Suppressor macrophage (primary cell): ENCODE measurements at regions not wholly inside any gene's neighbourhood (a gene's known extent, or its start where the extent isn't known, plus 50 kb on each side); places are given as distances from the start of the nearest gene placed in this dataset.
"Not testable (repeated sequence)": the region's sequence is repeated elsewhere in the genome, so short reads cannot be mapped to it uniquely, and the experiment has no call there.

Experiments
- DNase-seq, 4 experiments: peaks; one replicate each; pipeline ENCODE4 v3.0.0-alpha.2; 2020 to 2022

DNA sequence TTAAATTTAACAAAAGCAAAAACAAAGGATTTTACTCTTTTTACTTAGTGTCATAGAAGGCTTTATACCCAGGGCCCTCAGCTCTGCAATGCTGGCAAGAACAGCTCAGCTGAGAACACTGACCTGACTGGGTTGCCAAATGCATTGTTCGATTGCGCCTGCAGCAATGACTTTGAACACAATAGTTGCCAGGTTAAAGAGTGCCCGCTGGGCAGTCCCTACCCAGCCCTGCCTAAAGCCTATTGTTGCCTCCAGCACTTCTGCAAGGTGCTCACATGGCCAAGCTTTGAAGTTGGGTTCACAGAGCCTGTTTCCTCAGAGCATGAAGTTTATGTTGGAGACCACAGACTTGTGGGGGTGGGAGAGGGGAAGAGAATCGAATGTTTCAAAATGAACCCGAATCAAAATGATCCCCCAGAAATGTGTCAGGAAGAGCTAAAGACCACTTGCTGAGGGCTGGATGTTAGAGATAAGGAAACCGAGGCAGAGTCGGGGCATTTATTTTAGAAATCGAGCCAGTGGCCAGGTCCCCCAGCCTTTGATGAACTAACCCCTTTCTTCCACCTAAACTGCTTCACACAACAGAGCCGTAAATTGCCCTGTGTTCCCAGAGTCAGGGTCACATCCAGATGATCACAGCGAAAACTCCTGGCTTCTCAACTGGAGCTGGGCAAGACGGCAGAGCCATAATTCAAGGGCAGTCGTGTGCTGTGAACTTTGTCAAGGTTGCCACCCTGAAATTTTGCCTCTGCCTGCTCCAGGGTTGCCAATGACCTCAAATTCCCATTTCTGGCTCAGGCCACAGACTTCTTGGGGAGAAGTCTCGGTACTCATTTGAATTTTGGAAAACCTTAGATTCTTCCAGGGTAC, 55.0 kb downstream of the FOXA2 start:
- no peak for DNase-seq

DNA sequence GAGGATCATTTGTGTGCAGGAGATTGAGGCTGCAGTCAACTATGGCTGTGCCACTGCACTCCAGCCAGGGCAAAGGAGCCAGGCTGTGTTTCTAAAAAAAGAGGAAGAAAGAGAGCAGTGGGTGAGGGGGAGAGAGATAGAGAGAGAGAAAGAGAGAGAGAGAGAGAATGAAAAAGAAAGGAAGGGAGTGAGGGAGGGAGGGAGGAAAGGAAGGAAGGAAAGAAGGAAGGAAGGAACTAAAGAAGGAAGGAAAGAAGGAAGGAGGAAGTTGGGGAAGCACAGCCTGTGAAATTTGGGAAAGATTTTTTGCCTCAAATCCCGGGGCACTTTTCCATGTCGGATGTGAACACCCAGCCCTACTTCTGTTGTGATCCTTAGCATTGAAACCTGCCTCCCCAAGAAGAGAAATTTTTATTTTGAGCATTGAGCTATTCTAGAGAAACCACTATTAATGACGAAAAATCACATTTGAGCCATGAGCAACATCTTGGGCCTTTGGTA, 57.8 kb downstream of the FOXA2 start:
- DNase-seq = no peak

DNA sequence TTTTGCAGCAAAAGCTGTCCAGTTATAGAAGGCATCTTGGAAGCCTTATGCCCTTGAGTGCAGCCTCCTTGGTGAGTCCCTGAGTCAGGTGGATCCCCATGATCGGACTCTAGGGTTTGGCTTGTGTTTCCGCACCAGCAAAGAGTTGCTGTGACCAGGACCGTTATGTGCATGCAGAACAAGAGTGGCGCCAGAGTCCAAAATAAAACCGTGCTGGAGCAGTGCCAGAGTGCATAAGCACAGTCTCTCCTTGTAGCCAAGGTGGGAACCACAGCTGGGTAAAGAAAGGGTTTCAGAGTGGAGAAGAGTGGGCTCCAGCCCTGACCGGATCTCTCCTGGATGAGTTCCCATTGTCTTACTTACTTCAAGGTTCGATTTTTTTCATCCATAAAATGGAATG, 58.6 kb downstream of the FOXA2 start:
- DNase-seq = no peak

DNA sequence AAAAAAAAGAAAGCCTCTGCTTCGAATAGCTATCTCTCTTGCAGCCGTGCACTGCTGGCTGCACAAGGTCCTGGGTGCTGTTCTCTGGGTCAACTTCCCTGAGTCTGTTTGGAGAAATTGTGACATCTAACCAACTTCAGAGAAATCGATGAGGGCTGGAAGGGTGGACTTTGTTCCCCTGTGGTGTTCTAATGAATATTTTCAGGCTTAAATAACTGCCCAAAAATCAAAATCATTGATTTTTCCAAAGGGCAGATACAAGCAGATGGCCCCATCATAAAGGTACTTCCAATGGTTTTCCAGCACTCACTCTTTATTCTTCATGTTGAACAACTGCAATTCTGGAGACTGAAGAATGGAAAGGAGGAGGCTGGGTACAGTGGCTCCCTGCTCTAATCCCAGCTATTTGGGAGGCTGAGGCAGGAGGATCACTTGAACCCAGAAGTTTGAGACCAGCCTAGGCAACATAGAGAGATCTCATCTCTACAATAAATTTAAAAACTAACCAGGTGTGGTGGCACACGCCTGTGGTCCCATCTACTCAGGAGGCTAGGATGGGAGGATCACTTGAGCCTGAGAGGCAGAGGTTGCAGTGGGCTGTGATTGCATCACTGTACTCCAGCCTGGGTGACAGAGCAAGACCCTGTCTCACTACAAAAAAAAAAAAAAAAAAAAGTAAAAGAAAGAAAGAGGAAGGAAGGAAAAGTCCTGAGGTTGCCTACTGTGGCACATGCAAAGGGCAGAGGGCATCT, 59.1 kb downstream of the FOXA2 start:
- no peak for DNase-seq

DNA sequence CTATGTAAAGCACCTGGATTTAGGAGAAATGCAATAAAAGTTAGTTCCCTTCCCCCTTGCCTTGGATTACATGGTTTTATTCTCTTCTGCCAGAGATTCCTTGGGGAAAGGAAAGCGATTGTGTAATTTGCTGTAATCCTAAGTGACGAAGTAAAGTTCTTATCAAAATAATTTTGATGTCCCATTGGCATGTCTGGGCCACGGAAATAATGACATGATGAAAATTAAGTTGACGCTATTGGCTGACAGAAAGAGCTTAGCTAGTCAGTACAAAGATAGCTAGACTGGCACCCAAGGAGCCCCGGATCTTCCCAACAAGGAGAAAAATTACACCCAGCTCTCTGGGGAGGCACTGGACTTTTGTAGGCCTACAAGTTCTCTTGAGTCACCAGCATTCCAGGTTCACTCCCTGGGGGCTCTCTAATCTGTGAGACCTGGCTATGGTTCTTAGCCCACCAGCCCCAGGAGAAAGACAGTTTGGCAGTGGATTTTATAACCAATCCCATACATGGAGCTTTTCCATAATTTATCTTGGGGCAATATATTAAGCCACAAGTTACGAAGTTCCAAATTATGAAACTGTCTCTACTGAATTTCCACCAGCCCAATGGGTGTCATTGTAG, 59.9 kb downstream of the FOXA2 start:
- no peak for DNase-seq

DNA sequence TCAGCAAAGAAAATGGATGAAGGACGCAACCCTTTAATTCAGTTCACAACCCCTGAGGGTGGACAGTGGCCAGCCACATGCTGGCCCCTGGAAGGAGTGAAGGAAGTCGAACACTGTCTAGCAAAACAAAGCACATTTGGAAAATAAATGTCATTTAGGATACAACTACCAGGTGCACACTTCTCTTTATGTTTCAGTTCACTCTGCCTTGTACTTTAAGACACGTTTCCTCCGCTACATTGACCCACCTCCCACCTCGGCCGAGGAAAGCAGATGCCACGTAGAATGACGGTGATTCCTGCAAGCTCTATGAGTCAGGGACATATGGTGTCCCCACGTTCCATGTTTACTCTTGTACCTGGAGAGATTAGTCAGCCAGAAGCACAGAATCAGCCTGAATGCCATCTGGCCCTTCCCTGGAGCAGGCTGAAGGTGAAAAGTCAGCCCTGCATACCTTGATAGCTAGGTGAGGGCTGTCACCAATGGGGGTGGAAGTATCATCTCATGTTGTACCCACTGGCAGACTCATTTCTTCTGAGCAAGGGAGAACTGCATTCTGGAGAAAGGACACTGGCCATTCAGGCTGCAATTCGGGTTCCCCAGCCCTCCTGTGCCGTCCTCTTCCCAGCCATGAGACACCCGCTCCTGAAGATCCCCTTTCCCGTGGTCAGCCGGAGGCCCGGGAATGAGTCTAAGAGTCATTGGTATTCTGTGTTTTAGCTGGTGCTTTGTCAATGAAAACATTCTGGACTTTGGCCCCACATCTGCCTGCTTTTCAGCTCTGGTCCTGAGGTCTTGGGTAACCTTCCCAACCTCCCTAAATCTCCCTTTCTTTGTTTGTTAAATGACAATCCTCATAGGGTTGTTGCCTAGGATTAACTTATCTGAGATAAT, 60.6 kb downstream of the FOXA2 start:
- no peak for DNase-seq

DNA sequence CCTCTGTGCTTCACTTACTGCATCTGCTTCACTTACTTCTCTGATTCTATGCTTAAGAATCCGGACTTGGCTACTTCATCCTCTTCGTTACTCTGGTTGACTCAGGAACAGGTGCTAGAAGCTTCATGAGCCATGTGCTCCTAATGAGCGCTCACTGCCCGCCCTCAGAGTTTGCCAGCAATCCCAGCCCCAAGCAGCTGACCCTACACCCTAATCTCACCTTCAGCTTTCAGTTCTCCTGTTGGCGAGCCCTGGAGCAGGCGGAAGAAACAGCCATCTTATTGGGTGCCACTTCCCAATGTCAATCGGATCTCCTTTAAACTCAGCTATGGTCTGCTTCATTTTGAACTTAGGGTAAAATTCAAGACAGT, 61.3 kb downstream of the FOXA2 start:
- DNase-seq = no peak

DNA sequence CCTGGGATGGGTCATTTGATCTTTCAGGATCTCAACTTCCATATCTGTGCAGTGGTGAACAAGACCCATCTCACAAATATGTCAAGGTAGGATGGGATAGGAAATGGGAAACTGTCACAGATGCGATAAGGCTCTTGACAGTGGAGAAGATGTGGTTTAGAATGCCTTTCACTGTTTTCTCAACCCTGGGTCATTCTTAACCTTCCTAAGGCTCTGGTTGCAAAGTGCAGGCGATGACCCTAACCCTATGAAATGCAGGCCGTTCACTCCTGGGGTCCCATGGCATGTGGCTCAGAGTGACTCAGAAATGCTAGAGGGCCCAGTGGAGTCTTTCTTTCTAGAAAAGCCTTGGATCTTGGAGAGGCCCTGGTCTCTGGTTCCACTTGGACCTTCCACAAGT, 61.7 kb downstream of the FOXA2 start:
- no peak for DNase-seq

DNA sequence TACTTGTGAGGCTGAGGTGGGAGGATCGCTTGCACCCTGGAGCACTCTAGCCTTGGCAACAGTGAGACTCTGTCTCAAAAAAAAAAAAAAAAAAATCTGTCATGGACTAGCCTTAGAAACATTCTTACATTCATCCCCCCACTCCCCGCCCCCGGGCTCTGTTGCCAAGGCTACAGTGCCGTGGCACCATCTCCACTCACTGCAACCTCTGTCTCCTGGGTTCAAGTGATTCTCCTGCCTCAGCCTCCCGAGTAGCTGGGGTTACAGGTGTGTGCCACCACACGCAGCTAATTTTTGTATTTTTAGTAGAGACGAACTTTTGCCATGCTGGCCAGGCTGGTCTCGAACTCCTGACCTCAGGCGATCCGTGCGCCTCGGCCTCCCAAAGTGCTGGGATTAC, 62.4 kb downstream of the FOXA2 start:
- DNase-seq = not testable (repeated sequence)

DNA sequence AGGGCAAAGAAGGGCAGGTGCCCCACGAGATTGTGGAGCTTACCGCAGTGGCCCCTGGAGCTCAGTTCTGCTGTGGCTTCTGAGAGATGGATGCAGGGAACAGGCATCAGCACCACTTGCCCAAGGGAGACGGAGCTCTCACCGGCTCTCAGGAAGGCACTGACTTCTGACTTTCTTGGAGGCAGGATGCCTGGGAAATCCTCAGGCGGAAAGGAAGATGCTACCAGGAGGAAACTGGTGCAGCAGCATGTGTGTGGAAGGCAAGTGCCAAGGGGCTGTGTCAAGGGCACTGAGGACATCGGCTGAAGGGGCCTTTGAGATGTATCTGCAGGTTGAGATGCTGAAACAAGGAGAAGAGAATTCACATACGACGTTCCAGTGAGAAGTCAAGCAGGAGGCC, 64.0 kb downstream of the FOXA2 start:
- no peak for DNase-seq

DNA sequence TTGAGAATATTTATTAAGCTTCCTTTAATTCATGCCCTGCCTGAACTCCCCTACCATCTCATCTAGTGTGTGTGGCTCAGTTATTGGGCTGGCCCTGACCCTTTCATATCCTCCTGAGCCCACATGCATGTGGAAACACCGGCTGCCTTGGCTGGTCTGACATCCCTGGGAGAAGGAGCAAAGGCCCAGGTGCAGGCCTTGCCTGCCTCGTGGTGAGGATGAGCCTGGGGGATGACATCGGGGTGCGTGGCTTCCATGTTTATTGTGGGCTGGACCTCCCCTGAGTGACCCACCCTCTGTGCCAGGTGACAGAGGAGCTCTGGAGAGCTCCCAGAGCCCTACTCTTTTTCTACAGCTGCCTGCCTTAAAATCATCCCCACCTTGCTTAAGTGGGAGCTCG, 69.1 kb downstream of the FOXA2 start:
- DNase-seq = no peak

DNA sequence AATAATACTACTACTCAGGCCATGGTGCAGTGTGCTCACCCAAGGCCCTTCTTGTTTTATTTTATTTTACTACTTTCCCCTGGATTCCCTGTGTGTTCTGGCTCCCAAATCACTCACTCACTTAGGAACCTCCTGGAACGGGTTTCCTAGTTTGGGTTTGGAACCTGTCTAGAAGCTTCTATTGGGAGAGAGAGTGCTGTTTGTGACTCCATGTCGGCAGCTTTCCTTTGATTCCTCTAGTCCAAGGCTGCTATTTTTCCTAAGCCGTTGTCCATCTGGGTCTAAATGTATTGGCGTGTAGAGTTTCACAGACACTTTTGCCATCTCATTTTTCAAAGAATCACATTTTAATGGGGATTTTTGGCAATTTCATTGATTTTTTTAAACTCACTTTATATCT, 70.8 kb downstream of the FOXA2 start:
- no peak for DNase-seq

DNA sequence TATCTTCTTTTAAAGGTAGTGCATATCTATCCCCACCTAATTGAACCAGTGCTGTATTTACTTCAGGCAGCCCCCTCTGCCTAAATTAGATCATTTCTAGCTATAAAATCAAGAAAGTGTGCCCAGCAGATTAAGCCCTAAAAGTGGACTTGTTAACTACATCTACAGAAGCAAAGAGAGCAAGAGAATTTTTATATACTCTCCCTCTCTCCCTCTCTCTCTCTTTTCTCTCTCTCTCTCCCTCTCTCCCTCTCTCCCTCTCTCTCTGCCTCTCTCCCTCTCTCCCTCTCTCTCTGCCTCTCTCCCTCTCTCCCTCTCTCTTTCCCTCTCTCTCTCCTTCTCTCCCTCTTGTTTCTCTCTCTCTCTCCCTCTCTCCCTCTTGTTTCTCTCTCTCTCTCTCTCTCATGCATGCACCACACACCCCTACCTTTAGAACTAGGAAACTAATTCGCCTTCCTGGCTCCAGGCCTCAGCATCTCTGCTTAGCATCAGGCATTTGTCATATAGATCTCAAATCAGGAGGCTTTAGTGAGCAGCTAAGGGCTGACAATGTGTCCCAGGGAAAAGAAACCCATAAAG, 71.4 kb downstream of the FOXA2 start:
- no peak for DNase-seq

DNA sequence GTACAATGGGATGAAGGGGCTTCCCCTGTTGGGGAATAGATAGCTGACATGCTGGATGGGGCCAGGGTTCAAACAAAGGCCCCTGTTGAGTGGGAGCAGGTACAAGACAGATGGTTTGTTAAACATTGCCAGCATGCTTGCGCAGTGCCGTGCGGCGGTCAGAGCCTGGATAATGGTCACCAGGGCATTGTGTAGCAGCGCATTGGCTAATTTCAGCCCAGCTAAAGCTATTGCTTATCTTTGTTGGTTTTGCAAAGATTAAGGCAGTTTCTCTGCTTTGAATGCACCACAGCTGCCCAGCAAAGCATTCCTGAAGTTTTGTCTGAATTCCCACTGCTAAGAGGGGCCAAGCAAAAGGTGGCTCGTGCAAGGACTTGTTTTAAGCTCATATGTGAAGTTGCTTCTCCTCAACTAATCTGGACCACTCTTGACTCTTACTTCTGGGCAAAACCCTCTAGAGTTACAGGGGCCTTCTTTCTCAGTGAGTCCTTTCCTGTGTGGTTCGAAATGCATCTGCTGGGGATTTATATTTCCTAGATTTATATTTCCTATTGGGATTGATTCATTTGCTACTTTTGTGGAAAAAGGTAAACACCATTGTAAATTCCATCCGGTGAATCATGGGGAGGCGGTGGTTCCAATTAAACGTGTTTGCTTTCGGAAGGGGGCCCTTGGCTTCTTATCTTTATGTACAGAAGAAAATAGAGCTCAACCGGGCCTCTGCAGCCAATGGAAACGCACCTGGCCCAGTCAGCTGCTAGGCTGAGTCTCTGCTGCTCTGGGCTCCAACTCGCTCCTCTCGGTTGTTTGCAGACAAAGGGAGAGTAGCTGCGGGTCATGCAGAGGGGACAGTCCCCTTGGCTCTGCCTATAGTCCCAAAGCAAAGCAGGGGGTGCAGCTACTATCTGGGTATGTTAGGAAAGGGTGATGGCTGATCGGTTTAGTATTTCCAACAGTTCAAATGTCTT, 72.1 kb downstream of the FOXA2 start:
- DNase-seq = no peak

DNA sequence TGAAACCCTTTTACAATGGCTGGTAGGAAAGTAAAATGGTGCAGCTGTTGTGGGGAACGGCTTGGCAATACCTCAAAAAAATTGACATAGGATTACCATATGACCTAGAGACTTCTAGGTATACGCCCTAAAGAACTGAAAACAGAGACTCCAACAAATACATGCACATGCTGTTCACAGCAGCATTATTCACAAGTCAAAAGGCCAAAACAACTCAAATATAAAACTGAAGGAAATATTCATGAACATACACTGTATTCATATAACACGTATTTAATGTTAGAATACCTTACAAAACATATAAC, 74.6 kb downstream of the FOXA2 start:
- no peak for DNase-seq

DNA sequence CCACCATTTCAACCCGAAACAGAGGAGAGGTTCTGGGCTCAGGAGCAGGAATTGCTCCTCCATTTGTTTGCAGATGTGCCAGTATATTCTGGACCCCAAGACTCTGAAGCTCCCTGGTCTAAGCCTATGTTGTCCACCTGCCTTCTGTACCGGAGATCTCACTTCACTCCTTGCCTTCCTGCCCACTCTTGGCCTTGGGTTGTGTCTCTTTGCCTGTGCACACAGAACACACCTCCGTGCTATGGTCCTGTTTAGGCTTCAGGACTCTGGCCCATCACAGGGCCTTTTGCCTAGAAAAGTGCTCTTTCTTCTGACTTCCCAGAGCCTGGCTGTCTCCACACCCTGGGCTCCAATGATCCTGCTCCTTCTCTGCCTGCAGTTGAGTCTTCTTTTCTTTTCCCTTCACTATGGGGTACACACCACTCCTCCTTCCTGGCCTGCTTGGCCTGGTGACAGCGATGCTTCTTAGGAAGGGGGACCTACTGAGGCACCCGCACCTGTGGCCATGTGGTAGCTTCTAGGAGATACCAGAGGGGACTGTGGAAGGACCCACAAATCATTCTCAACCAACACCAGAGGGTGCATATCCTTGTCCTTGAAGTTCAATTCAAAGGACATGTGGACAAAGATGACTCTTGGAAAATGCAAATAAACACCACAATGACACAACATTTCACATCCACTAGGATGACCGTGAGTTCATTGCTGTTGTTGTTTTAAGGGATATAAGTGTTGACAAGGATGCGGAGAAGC, 75.1 kb downstream of the FOXA2 start:
- no peak for DNase-seq

DNA sequence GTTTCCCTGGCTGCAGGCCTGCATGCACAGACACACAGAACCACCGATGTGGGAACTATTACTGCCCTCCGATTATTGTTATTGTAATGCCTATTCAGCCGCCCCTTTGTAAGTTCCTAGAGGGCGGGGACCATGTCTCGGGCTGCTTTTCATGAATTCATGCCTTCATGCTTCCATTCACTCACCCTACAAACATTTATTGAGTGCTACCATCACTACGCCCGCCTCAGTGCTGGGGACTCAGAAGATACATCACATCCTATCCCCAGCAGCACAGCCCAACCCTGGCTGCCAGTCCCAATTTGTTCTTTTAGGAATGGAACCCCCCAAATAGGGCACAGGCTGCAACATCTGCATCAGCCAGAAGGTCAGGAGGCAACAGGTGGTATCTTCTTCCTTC, 75.9 kb downstream of the FOXA2 start:
- DNase-seq = no peak

DNA sequence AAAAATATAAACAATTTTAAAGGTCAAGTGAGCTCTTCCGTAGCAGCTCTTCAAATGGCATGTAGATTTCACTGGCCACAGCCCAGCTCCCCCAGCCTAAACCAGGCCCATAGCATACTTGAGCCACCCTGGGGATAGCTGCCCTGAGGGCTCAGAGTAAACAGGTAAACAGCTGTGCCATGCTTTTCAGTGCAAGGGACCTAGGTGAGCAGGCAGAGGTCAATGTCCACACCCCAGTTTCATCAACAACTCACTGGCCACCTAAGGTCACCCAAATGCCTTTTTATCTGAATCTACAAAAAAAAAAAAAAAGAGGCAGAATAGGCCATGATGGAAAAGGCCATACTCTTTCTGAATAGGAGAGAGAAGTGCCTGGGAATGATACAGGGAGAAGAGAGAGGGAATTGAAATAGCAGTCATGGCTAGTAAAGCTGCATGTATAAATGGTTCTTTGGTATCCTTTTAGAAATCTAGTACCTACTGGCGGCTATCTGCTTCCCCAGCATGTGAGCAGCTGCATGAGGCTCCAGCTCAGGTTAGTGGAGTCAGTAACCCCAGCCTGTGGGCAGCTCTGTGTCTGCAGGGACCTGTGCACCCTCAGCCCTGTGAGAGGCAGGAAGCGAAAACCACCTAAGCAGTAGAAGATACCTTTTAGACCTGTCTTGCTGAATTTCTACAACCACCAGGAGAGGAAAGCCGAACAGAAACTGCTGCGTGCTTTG, 77.0 kb downstream of the FOXA2 start:
- DNase-seq = no peak

DNA sequence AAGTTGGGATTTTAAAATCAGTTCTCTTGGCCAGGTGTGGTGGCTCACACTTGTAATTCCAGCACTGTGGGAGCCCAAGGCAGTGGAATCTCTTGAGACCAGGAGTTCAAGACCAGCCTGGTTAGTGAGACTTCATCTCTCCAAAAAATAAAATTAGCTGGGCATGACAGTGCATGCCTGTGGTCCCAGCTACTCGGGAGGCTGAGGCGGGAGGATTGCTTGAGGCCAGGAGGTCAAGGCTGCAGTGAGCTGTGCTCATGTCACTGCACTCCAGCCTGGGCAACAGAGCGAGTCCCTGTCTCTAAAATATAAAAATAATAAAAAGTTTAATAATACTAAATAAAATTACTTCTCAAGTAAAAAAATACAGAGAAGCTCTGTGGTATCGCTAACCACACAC, 77.5 kb downstream of the FOXA2 start:
- no peak for DNase-seq
